NCI-H2107 (cell line): ENCODE measurements at regions not wholly inside any gene's neighbourhood (a gene's known extent, or its start where the extent isn't known, plus 50 kb on each side); places are given as distances from the start of the nearest gene placed in this dataset.

Experiments
- DNase-seq: peaks from one replicate; lab custom pipeline; 2025; lab: John Stamatoyannopoulos, UW

DNA sequence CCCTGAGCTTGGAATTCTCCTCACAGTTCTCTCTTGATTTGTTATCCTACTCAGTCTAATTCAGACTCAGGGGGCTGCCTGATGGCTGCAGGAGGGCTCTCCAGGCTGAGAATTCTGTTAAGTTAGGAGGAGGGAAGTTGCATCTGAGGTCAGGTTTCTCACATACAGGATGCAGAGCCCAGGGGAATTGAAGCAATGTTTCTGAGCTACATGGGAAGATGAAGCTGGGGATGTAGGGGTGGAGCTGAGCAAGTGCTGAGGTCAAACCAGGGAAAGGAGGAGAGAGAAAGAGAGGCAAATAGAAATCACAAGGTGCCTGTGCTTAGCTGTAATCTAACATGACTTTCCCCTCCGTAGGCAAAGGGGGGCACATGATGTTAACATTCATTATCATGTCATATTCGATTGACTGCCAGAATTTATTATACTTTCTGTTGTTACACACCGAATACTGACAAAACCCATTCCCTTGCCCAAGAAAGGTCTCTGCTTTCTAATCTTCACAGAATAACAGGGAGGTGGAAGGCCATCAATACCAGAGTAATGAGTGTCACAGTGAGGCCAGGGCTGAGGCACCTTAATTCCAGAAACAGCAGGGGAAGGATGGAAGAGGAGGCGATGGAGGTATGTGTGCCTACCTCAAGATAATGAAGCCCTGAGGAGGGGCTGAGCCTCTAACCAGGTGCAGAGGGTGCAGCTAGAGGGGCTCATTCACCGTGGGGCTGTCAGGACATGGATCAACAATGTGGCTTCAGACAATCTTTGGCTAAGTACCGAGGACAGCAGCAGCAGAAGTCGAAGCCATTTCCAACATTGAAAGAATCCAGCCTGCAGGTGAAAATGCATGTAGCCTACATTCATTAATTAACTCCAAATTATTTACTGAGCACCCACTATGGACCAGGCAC, 205.4 kb upstream of the SNX19 start:
- DNase-seq = no peak

DNA sequence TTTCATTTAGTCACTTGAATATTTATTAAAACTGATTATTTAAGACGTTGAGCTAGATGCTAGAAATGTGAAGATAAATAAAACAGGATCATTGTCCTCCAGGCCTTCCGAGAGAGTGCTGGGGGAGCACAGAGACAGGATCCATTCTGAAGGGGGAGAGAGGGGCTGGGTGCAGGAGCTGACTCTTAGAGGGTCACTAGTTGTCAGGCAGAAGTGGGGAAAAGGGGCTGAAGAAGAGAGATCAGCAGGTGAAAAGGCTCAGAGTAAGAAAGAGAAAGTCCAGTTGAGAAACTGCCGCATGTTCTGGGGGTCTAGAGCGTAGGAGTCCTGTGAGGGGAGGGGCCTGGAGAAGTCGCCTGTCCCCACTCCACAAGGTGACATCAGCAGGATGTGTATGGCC, 206.2 kb upstream of the SNX19 start:
- no peak for DNase-seq

DNA sequence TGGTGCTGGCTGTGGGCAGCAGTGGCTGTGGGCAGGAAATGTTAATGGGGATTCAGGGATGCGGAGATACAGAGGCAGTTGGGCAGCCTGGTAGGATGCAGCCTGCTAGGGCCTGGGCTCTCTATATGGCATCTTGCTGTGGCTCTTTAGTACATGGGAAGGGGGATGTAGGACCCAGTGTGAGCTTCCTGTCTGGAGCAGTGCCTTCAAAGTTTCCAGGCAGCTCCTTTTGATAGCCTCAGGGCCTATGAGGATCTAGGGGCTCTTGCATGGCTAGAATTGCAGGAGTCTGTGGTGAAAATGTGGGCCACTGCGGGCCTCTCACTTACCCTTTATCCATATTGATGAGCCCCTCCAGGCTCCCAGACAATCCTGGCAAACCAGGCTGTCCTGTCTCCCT, 213.2 kb upstream of the SNX19 start:
- no peak for DNase-seq

DNA sequence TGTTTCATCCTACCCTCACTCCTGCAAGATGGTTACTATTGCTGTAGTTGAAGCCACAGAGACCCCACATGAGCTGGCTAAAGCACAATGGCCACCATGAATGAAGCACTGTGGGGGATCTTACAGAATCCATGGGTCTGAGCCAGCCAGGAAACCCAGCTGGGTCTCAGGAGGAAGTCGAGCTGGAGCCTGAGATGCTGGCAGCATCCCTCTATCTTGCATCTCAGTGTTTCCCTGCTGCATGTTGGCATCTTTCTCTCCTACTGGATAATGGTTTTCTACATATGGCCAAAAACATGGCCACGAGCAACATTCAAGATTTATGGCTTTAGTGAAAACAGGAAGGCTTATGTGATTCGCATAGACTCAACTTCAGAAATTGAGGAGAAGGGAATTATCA, 219.3 kb upstream of the SNX19 start:
- DNase-seq = no peak

DNA sequence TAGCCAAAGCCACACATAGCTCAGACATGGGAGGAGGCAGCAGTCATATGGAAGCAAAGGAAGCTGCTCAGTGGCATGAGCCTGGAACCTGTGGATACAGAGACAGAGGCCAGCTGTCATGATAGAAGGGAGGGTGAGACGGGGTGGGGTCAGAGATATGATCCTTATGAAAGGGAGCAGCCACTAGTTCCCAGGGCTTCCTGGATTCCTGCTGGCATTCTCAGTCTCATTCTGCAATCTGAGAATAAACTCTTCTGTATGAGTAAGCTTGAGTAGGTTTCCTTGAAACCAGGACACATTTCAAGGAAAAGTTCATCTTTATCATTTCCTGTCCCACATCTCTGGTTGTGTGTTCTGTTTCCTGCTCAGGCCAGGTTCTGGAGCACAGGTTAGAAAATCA, 220.2 kb upstream of the SNX19 start:
- no peak for DNase-seq

DNA sequence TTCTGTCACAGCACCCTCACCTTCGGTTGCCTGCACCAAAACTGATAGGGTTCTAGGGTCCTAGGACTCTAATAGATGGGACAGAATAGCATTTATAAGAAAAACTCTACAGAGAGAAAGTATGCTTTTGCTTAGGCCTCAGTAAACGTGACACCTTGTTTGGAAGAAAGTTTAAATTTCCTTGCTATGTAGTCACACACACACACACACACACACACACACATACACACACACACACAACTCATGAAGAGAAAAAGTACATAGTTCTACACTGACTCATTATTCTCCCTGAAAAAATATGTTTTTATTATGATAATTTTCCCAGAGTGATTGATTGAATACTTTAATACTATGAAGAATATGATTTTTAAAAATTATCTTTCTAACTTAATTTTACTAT, 220.8 kb upstream of the SNX19 start:
- no peak for DNase-seq

DNA sequence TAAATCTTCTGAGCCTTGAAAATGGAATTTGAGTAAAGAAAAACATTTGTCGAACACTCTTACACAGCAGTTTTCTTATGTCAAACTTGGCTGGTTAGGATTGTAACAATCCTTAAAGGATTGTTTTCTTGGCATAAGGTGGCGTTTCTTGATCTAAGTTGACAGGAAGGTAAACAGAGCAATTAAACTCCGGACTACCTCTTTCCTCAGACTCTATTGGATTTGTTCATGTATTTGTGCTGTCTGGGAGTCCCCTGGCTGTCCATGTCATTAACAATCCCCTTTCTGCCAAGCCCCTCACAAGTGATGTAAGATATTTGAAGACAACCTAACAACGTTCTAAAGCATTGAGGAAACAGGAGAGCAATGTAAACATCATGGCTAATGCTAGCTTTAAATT, 222.5 kb upstream of the SNX19 start:
- DNase-seq = no peak

DNA sequence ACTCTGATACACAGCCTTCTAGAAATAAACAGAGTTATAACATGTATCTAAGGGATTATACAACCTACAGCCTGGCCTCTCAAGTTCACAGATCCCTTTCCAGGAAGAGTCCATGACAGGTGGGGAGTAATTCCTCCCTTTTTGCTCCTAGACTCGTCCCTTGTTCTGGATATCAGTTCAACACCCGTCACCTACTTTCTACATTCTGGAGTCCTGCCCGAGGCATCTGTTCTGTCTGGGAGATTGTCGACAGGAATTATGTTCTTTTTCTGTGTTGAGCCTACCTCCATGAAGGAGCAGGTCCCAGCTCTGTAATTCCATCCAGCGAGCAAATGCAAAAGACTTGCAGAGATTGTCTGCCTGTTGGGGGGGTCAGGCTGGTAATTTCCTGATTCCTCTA, 224.6 kb upstream of the NTM start:
- no peak for DNase-seq

DNA sequence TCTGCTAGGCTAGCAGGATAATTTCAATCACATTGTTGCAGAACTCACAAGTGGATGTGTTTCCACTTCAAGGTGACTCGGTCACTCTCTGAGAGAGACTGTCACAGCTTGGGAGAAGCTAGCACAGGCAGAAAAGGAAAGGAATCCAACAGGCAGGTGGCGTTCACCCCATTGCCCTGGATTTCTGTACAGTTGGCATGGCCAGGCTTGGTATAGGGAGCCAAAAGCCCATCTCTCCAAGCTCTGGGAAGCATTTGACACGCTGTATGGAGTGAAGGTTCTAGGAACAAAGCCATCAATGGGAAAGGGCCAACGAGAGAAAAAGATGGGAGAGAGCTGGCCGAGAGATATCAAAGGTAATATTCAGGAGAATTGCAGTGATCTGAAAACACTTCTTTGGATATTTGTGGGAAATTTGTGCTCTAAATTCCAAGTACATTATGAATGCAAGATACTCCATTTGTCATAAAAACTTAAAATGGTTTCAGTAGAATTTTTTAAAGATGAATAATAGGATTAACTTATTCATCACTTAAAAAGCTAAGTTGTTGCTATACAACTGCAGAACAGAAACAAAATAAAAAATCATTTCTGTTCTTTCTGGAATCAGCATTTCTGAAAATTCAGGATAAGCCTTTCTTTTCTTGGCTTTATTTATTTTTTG, 223.5 kb upstream of the NTM start:
- no peak for DNase-seq

DNA sequence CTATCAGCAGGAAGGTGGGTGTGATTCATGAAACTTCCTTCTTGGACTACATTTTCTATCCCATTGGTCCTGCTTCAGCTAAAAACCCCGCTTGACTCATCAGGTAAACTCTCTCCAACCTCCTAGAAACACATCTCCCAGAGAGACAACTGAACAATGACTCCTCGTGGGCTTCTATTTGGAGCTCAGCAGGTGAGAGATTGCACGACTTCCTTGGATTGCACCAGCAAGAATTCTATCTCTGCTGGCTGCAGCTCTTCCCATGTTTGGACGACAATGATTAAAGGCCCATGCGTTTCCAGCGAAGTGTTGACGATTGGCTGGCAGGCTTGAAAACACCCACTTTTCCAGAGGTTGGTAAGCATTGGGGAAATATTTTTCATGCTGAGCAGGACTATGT, 216.1 kb upstream of the NTM start:
- no peak for DNase-seq

DNA sequence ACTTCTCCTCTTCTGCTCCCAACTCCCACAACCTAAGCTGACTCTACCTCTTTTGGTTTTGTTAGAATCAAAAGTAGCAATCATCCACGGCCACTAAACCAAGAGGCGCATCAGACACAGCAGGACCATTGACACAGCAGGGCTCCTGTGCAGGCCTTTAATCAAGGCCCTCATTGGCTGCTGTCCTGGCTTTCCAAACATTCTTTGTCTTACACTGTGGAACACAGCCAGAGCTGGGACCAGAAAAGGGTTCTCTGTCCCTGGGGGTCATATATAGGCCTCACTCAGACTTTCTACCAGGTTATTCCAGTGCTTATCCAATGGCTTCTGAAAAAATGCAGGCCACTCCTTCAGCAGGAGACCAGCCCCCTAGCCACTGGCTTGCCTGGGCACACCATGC, 212.7 kb upstream of the NTM start:
- DNase-seq = no peak

DNA sequence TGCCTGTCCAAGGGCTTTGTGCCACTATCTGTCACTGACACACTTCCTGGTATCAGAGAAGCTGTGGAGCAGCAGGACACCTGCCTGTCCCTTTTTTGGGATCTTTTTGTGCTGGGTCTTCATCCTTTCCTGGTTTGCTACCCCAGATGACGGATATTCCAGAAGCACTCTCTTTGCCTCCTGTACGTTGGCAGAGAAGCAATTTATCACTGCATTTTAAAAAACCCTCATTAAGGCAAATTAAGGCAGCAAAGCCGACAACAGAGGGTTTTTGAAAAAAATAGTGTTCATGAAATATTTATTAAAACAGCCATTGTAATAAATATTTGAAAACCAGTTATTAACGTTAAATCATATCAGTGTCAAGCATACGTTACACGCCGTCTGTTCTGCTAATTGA, 209.6 kb upstream of the NTM start:
- DNase-seq = no peak

DNA sequence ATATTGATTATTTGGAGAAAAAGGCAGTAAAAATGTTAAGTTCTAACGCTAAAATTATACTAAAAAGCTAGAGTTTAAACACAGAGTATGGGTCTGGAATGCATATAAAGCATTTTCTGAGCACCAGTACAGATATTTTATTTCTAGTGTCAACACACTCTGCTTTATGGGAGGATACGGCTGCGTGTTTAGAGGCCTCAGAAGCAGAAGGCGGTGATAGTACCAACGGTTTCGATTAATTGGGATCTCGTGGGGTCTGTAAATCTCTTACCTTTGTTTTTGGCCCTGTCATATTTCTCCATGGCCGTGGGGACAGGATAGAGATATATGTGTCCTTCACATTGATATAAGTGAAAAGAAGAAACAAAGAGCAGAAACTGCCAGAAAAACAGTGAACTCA, 206.8 kb upstream of the NTM start:
- no peak for DNase-seq

DNA sequence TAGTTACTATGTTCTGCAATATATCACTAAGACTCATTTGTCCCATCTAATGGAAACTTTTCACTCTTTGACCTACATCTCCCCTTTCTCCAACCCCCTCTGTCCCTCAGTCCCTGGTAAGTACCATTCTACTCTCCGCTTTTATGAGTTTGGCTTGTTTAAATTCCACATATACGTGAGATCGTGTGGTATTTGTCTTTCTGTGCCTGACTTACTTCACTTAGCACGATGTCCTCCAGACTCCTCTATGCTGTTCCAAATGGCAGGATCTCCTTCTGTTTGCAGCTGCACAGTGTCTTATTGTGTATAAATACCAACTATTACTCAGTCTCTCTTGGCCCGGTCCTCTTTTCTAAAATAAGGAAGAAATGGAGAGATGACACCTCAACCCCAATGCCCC, 205.4 kb upstream of the NTM start:
- DNase-seq = no peak

DNA sequence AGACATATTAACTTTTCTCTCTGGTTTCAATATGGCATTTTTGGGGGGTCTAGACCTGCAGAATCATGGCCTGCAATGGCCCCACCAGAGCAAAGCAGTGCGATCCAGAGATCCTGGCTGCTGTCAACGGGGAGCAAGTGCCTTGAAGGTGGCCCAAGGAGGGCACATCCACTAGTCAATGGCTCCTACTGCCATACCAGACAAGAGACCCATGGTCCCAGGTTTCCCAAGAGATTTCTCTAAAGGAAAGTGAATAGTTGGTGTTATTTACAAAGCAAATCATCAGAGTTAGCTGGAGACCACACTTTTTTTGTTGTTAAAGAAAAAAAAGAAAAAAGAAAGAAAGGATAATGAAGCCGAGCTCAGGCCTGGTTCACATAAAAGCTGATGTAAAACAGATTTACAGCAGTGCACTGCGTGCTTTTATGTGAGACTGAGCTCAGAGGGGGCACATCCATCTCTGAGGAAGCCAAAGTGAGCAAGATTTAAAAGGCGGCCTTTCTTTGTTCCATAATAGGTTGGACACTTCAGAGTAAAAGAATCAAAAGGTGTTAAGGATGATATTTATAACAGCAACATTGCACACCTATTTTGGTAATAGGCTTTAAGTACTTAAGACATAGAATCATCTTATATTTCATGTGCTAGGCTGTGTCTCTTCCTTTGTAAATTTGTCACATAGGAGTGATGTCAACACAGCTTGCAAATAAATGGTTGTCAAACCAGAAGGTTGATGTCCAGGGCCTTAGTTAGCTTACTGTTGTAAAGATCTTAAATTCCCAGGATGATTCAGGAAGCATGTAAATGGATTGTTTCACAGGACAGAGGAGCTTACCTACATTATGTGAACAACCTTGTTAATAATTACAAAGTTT, 201.3 kb upstream of the NTM start:
- no peak for DNase-seq

DNA sequence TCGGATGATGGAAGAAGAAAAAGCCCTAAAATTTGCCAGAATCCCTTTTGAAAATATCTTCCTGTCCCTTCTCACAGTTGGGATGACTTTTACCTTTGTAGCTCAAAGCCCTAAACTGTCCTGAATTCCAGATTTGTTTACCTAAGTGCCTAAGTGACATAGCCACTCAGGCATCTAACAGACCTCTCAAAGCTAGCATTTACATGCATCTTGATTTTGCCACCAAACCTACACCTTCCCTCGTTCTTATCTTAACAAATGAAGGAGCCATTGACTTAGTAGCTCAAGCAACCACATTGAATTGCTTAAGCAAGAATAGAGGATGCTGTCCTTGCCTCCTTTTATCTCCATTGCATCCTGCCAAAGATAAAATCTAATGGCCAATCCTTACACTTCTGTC, 198.4 kb upstream of the NTM start:
- DNase-seq = no peak

DNA sequence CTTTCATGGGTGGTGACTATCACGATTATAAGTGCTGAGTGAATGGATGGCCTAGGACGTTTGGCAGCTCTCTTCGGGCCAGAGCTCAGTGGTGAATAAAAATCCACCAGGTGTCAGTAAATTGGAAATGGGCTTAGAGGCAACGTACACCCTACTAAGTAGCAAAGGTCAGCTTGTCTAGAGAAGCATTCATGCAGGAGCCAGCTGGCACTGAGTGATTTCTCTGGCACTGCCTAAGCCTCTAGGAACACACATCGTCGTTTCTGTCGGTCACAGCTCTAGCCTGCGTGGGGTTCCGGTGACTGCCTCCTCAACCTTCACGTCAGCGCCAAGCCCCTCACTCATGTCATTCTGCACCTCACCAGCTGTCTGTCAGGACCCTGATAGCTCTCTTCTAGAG, 192.4 kb upstream of the NTM start:
- no peak for DNase-seq

DNA sequence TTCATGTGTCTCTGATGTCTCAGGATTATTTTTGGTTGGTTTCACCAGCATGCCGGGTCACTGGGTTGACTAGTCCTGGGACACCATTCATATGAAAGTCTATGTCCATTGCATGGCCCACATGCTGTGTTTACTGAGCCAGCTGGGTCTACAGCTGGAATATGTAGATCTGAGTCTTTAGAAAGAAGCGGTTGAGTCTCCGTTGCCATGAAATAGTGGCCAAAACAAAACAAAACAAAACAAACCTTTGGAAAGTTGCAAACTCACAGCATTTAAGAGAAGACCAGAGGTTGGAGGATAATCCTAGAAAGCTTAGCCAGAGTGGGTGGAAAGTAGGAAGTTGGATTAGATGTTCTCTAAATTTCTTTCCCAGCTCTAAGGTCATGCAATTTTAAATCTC, 191.8 kb upstream of the NTM start:
- DNase-seq = no peak

DNA sequence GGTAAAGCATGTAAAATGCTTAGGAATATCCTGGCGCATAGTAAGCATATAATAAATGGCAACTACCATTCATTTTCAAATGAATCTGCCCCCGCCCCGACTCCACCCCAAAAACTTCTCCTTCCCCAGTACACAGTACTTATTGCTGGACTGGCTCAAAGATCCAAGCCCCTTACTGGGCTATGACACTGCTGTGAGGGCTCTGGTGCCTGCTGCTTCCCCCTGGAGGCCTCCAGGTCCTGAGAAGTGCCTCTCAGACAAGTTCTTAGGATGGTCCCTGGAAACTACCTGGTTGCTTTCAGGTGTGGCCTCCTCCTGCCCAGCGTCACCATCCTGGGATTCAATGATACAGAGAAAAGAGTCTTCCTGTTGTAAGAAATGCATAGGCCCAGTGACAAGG, 190.6 kb upstream of the NTM start:
- no peak for DNase-seq

DNA sequence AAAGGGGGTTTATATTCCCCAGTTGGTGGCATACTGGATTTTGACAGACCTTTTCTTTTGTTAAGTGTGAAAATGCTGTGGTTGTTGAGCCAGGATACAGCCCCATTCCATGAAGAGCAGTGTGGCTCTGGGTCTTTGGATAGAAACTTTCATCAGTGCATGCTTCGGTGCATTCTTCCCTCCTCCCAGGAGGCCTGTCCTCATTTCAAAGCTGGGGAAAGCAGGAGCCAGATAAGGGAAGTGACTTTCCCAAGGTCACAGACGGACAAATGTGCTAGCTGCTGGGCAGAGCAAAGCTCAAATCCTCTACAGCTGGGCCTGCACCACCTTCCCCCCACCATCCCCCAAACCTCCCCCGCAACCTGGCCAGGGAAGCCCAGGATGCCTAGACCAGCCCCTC, 184.5 kb upstream of the NTM start:
- DNase-seq = no peak

DNA sequence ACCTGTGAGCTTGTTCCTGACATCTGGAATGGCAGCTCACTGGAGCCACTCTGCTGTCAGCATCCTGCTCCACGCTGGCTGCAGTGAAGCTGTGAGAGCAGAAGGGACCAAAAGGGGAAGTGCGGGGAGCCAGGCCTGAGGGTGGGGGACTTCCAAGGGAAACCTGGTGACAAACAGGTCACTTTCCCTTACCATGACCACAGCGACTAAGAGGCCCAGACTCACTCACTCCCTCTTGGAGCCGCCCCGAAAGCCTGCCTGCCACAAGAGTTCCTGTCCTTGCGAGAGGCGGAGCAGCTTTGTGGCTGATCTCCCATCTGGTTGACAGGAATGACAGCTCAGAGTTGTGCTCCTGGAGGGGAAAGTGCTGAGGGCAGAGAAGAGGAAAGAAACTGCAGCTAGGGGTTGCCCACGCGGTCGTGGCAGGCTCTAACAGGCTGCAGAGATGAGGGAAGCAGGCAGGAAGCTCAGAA, 183.8 kb upstream of the NTM start:
- no peak for DNase-seq

DNA sequence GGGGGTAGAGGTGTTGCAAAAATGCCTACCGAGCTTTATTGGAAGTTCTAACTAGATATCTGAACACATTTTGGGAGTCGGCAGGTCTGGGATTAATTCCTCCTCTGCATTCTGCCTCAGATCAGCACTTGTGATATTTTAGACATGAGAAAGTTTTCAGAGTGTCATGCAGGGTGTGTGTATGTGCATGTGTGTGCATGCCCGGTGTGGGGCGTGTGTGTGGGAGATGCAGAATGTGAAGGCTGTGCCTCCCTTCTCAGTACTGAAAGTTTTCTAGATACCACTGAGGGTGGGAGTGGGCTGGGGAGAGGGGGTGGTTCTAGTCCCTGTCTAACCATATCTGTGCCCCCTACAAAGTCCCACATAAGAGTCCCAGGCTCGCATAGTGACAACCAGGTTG, 180.0 kb upstream of the NTM start:
- DNase-seq = no peak

DNA sequence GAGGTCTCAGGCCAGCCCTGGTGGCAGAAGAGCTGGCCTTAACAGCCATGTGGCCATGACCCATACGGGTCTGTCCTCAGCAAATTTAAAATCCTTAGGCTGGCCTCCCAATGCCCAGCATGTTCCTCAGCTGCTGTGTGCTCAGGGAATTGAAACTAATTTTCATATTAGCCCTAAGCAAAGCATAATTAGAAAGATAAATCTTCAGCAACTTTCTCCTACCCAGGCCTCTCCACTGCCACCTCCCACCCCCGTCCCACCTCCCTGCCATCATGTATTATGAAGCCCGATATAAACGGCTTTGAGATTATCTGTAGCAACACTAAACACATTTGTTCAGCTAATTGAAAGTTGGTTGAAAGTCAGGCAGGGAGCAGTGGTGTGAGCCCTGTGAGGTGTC, 178.8 kb upstream of the NTM start:
- DNase-seq = no peak
